AG08396 (cell line): ENCODE measurements at regions not wholly inside any gene's neighbourhood (a gene's known extent, or its start where the extent isn't known, plus 50 kb on each side); places are given as distances from the start of the nearest gene placed in this dataset.
A peak's percentile ranks its signal among the peaks of the same experiment; 100 is the strongest.
"Not testable (repeated sequence)": the region's sequence is repeated elsewhere in the genome, so short reads cannot be mapped to it uniquely, and the experiment has no call there.

Source experiments
- DNase-seq: peaks from one replicate; pipeline ENCODE4 v3.0.0; 2012; ENCODE audit warnings: low spot score, mixed read lengths

DNA sequence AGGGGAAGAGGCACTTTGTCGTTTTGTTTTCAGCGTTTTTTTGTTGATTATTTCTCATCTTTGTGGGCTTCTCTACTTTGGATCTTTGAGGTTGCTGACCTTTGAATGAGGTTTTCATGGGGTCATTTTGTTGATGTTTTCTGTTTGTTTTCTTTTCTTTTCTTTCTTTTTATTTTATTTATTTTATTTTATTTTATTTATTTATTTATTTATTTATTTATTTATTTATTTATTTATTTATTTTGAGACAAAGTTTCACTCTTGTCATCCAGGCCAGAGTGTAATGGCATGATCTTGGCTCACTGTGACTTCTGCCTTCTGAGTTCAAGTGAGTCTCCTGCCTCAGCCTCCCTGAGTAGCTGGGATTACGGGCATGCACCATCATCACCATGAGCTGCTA lies 946.7 kb downstream of the TLE4 start:
- no peak for DNase-seq

DNA sequence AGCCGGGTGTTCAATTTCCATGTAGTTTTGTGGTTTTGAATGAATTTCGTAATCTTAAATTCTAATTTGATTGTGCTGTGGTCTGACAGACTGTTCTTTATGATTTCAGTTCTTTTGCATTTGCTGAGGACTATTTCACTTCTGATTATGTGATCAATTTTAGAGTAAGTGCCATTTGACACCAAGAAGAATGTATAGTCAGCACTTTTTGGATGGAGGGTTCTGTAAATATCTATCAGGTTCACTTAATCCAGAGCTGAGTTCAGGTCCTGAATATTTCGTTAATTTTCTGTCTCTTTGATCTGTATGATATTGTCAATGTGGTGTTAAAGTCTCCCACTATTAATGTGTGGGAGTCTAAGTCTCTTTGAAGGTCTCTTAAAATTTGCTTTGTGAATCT lies 944.9 kb downstream of the TLE4 start:
- DNase-seq = no peak

GRCh38 chr9:80509358-80509757 lies 937.6 kb downstream of the TLE4 start:
- DNase-seq = no peak

GRCh38 chr9:80507611-80508010 lies 935.8 kb downstream of the TLE4 start:
- no peak for DNase-seq

DNA sequence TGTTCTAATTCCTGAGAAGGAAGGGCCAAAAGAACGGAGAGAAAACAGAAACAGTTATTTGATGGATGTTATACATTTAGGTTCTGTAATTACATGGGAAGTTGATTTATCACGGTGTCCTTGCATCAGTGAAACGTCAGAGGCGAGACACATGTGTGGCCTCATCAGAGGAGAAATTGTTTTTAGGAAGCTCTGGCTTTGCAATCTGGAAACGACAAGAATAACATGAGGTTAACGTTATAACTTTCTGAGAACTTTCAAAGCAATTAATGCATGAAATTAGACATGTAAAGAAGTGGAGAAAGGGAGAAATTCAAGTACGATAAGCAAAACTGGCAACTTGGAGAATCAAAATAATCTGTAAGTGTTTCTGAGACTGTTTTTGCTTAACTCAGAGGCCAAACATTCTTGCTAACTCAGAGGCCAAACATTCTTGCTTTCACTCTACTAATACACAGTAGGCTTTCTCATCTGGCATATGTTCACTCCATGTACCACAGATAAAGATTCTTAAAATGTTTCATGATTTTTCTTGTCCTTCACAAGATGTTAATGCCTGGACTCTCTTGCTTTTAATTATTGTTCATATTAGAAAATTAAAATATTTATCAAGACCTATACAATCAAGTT lies 933.0 kb downstream of the TLE4 start:
- DNase-seq = no peak

- DNase-seq = no peak
These were observed 932.0 kb downstream of the TLE4 start for GRCh38 chr9:80503671-80504281.

DNA sequence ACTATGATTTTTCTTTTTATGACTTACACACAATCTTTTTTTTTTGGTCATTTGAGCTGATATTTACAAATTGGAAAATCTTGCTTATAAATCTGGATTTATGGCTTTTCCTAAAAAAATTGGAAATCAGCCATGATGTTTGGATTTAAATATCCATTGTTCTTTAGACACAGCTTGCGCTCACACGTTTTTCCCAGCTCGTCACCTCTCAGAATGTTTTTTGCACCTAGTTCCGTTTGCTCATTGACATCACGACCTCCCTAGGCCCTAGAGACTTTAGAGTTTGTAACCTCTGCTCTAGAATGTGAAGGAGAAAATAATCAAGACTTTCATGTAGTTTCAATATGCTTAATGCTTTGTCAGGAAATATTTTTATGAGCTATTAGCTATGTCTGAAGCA lies 930.5 kb downstream of the TLE4 start:
- no peak for DNase-seq

GRCh38 chr9:80501635-80502034 lies 929.9 kb downstream of the TLE4 start:
- no peak for DNase-seq

GRCh38 chr9:80500300-80500699 lies 928.5 kb downstream of the TLE4 start:
- no peak for DNase-seq

DNA sequence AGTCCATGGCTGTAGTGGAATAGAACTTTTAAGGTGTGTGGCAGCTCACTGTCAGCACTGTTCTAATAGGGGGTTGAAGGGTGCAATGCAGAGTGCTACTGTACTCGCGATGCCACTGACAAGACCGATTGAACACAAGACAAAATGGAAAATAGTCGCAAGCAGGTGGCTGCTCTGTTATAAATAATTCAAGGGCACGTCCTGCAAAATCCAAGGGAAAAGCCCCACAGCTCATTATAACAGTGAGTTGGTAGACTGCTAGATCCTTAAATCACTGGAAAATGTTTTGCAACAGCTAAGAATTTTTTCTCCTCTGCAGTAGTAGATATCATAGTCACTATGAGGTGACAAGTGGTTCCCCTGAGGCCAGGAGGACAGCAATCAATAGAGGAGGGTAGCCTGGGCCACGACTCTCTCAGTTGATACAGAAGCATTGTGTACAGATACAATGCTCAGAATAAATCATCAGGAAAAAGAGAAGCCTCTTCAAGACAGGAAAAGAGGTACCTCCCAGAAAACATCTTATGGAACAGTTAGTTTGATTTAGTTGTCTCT lies 926.3 kb downstream of the TLE4 start:
- no peak for DNase-seq

DNA sequence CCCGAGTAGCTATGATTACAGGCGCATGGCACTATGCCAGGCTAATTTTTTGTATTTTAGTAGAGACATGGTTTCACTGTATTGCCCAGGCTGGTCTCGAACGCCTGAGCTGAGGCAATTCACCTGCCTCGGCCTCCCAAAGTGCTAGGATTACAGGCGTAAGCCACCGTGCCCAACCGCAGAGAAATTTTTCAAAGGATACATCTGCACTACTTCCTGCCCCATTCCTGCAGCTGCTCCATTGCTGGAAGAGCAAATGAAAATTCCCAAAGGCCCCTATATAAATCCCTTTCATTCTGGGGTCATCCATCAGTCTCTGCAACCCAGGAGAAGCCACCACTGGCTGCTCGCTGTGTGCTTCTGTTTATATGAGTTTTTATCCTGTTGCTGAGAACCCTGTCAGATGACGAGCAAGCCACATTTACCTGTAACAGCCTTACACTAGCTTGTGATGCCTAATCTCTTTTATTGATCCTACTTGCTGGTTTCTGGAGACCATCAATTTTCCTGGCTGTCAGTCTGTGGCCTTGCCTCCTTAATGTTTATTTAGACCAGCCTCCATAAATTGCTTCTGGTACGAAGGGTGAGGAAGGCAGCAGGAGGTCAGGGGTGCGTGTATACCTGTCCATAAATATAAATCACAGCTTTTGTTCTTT lies 925.3 kb downstream of the TLE4 start:
- no peak for DNase-seq

DNA sequence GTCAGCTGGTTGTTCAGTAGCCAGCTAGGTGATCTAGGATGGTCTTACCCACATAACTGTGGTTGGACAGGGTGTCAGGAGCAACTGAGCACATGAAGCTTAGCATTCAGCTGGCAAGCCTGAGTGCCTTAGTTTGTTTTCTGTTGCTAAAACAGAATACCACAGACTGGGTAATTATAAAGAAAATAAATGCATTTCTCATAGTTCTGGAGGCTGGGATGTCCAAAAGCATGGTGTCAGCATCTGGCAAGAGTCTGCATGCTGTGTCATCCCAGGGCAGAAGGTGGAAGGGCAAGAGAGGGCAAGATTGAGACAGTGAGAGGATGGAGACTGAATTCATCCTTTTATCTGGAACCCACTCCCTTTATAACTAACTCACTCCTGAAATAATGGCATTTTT lies 921.5 kb downstream of the TLE4 start:
- DNase-seq = no peak

DNA sequence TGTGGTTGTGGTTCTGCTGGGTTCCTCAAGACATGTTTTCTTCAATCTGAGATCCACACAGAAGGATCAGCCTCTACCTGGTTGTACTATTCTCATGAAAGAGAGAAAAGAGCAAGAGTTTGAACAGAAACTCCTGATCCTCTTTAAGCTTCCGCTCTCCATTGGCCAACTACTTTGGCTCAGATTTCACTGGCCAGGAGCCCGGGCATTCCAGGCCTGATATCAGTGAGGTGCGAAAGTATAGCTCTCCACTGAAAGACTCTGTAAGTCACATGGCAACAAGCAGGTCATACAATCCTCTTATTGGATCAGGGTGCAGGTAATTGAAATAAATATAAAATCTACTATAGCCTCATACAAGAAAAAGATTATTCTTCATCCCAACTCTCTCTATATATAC lies 920.5 kb downstream of the TLE4 start:
- DNase-seq = peak; percentile 5

DNA sequence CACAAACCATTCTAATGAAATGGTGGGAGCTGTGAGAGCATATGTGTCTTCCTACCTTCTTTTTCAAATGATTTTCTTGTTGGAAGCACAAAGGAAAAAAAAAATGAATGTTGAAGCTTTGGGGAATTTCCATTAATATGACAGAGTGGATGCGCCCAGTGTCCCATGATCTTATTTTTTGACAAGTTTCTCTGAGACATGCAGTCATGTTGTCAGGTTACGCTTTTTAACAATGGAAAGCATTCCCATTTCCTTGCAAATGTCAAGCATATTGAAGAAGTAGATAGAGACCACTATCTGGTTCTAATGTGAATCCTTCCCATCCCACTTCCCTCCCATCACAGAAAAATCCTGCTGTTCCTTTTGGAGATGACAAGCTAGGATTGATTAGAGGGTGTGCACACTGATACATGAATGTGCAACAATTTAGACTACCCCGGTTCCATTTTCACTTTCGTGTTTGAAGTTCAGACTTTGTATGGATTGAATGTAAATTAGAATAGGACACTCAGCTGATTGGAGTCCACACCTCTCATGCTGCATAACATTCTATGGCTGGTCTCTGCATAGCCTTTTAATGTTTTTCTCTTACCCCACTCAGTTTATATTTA lies 919.4 kb downstream of the TLE4 start:
- DNase-seq = no peak

GRCh38 chr9:80489329-80489728 lies 917.6 kb downstream of the TLE4 start:
- no peak for DNase-seq

GRCh38 chr9:80485420-80486250 lies 913.9 kb downstream of the TLE4 start:
- no peak for DNase-seq

GRCh38 chr9:80482251-80482650 lies 910.5 kb downstream of the TLE4 start:
- not testable (repeated sequence) for DNase-seq

GRCh38 chr9:80467632-80468031 lies 895.9 kb downstream of the TLE4 start:
- no peak for DNase-seq

GRCh38 chr9:80465556-80465955 lies 893.8 kb downstream of the TLE4 start:
- DNase-seq = no peak

DNA sequence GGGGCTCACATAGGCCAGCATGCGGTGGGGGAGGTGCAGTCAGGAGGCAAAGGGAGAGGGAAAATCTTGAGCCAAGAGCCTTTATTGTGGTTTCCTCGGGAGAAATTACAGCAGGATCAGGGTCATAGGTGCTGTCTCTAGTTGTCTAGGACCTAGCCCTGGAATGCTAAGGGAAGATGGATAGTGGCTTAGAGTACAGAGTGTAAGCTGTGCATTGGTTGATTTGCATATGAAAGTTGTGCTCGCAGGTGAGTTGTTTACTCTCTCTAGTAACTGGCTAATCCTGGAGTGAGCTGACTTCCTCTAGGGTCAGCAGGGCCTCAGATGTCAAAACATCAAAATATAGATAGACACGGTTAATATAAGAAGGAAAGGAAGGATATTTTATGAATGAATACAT lies 877.7 kb downstream of the TLE4 start:
- no peak for DNase-seq

GRCh38 chr9:80448996-80449395 lies 877.2 kb downstream of the TLE4 start:
- DNase-seq = no peak

DNA sequence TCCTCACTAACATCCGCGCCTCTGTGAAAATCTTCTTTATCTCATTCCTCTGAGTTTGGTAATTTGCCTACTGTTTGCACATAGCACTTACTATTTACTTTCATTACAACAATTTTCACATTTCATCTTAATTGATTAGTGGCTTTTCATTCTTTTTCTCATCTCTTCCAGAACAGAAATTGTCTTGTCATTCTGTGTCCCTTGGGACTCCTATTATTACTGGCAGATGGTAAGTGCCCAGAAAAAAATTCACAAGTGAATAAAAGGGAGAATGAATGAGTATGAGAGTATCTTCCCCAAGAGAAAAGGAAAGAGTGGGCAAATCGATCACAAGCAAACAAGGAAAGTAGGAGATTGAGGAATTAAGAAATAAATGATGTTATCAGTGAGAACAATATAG lies 876.1 kb downstream of the TLE4 start:
- DNase-seq = no peak
